ENCODE measurements at regions not wholly inside any gene's neighbourhood (a gene's known extent, or its start where the extent isn't known, plus 50 kb on each side); places are given as distances from the start of the nearest gene placed in this dataset.

DNA sequence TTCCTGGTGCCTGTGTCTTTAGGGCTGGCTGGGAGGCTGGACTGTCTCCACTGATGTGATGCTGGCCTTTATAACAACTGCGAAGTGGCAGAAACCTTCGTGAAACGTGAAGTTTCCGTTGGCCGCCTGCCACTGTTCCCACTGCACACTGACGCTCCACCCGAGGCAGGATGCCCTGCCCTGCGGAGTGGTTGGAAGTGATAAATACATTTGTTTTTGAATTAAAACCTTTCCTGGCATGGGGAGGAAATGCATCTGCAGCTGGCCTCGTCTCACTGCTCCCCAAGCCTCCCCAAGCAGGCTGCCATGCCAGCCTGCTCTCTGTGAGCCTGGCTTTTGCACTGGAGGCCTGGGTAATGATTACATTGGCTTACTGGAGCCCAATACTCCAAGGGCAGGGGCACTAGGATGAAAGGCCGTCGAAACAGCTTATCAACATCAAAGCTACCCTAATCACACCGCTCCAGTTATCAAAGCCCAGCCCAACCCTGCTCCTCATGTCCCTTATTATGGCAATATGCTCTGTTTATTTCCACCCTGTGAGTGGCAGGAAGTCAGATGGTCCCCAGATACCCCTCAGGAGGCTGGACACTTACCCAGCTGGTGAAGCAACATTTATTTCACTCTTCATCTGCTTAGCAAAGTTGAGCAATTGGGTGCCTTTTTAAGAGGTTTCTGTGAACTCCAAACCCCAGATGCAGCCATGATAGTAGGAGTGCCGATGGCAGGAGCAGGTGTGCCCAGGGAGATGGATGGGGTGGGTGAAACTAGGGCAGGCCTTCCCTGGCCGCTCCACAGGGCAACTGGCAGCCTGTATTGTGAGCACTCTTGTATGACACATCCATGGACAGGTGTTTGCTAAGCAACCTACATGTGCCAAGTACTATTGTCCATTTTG, 97.4 kb upstream of the ITGA6 start:
- Mint-ChIP-seq H3K9me3 (no peaks in the 10 kb centered on the region), H3K27me3 (ENCODE audit: low read depth in 3 of 3) (peaks cover 0 to 3% (median 2%) of the 10 kb centered on the region in 3 donors), H3K36me3 (peaks cover 0 to 3% (median 0%) of the 10 kb centered on the region in 3 donors), H3K4me3 (peak overlapping the region in 4 of 5 donors; percentile 22 to 68 (median 45)), H3K27ac (peak overlapping the region in 4 of 6 donors; percentile 15 to 76 (median 47)), H3K4me1 (peaks cover 14 to 29% of the 10 kb centered on the region in 2 donors)
- DNase-seq = peak in 1 of 3 donors; percentile 32

- Mint-ChIP-seq H3K4me3 (no peak overlapping the region), H3K9me3 (no peaks in the 10 kb centered on the region), H3K36me3 (peaks cover 0 to under 1% (median 0%) of the 10 kb centered on the region in 3 donors), H3K27me3 (ENCODE audit: low read depth in 3 of 3) (peaks cover 0 to 3% (median 0%) of the 10 kb centered on the region in 3 donors), H3K27ac (no peak overlapping the region), H3K4me1 (peaks cover 14 to 29% of the 10 kb centered on the region in 2 donors)
- DNase-seq = no peak
Measured at GRCh38 chr2:172332507-172332906, 94.9 kb upstream of the ITGA6 start.

GRCh38 chr2:172333235-172333977, 94.0 kb upstream of the ITGA6 start:
- no peak for DNase-seq
- H3K27me3 Mint-ChIP-seq (ENCODE audit: low read depth in 3 of 3) = peaks cover 0 to 3% (median 0%) of the 10 kb centered on the region in 3 donors
- no peaks in the 10 kb centered on the region for H3K36me3 Mint-ChIP-seq
- peaks cover 14 to 27% of the 10 kb centered on the region in 2 donors for H3K4me1 Mint-ChIP-seq
- H3K9me3 Mint-ChIP-seq = no peaks in the 10 kb centered on the region
- no peak overlapping the region for H3K4me3 Mint-ChIP-seq
- peak overlapping the region in 1 of 6 donors; percentile 34 for H3K27ac Mint-ChIP-seq

DNA sequence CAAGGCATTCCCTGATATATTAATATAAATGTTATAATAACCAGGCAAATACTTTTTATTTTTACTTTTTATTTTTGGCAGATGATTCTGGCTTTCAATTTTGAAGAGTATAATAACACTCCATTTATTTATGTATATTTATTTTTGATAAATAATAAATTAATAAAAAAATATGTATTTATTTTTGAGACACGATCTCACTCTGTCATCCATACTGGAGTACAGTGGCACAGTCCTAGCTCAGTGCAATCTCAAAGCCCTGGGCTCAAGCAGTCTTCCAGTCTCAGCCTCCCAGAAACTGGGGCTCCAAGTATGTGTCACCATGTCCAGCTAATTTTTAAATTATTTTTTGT, 93.4 kb upstream of the ITGA6 start:
- Mint-ChIP-seq H3K36me3 (no peaks in the 10 kb centered on the region), H3K4me1 (peaks cover 12 to 23% of the 10 kb centered on the region in 2 donors), H3K27me3 (ENCODE audit: low read depth in 3 of 3) (peaks cover 0 to 3% (median 0%) of the 10 kb centered on the region in 3 donors), H3K27ac (peak overlapping the region in 1 of 6 donors; percentile 34), H3K4me3 (no peak overlapping the region), H3K9me3 (no peaks in the 10 kb centered on the region)
- DNase-seq = no peak

DNA sequence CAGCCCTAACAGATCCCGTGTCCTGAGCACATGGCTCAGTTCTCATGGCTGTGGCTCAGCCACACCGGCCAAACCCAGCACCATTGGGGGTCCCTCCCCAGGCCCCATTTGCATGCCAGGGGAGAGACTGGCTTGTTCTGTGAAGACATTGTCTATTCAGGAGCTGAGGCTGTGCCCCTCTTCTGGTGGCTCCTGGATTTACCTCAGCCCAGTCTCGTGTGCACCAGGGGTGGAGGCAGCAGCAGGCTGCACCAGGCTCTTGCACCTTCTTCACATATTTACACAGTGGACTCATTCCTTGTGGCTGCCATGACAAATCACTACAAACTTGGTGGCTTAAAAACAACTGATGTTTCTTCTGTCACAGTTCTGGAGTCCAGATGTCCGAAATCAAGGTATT, 92.4 kb upstream of the ITGA6 start:
- Mint-ChIP-seq H3K27me3 (ENCODE audit: low read depth in 3 of 3) (no peaks in the 10 kb centered on the region), H3K27ac (peak overlapping the region in 1 of 6 donors; percentile 2), H3K4me1 (peaks cover 14 to 23% of the 10 kb centered on the region in 2 donors), H3K4me3 (no peak overlapping the region), H3K9me3 (no peaks in the 10 kb centered on the region), H3K36me3 (no peaks in the 10 kb centered on the region)
- DNase-seq = no peak

- H3K36me3 Mint-ChIP-seq = no peaks in the 10 kb centered on the region
- H3K9me3 Mint-ChIP-seq = no peaks in the 10 kb centered on the region
- H3K4me1 Mint-ChIP-seq = peaks cover 15 to 23% of the 10 kb centered on the region in 2 donors
- H3K27me3 Mint-ChIP-seq (ENCODE audit: low read depth in 3 of 3) = no peaks in the 10 kb centered on the region
- H3K4me3 Mint-ChIP-seq = no peak overlapping the region
- H3K27ac Mint-ChIP-seq = no peak overlapping the region
- no peak for DNase-seq
Measured at GRCh38 chr2:172335736-172336135, 91.7 kb upstream of the ITGA6 start.

- Mint-ChIP-seq H3K27ac (peak overlapping the region in 1 of 6 donors; percentile 14), H3K36me3 (no peaks in the 10 kb centered on the region)
Measured at GRCh38 chr2:172336681-172337080, 90.7 kb upstream of the ITGA6 start.

DNA sequence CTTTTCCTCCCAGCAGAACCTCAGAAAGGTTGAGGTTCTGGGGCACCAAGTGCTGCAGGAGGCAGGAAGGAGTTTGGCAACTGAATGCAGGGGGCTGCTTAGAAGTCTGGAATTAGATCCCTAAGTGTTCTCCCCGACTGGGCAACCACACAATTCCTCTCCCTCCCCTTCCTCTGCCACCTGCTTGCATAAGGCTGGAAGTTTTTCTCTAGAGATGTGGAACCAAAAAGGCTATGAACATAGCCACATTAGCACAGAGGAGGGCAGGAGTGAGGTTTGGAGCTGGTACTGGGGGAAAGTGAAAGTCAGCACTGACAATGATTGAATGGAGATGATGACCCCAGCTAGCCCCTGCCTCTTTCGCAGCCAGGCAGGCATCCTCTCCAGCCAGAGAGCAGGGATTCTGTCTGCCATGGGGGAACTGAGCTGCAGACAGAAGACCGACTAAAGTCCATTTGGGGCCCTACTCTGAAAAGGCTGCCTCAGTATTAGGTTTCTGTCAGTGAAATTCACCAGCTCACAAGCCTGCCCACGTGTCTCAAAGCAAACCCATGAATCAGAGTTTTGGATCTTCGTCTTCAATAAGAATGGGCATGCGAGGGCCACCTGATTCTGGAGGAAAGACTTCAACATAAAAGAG, 87.9 kb upstream of the ITGA6 start:
- Mint-ChIP-seq H3K9me3 (peaks cover 0 to 5% (median 0%) of the 10 kb centered on the region in 6 donors), H3K27ac (peak overlapping the region in 3 of 6 donors; percentile 16 to 29 (median 22))
- DNase-seq = peak in 1 of 3 donors; percentile 3

More at GRCh38 chr2:172336681-172337080, 90.7 kb upstream of the ITGA6 start:
- no peak for DNase-seq
- H3K27me3 Mint-ChIP-seq (ENCODE audit: low read depth in 3 of 3) = no peaks in the 10 kb centered on the region
- H3K9me3 Mint-ChIP-seq = no peaks in the 10 kb centered on the region
- H3K4me1 Mint-ChIP-seq = peaks cover 15 to 20% of the 10 kb centered on the region in 2 donors
- no peak overlapping the region for H3K4me3 Mint-ChIP-seq

GRCh38 chr2:172340394-172340793, 87.0 kb upstream of the ITGA6 start:
- H3K27me3 Mint-ChIP-seq (ENCODE audit: low read depth in 3 of 3) = peaks cover 2 to 3% (median 2%) of the 10 kb centered on the region in 3 donors
- H3K4me3 Mint-ChIP-seq = peak overlapping the region; percentile 23 to 76 (median 56)
- peaks cover 0 to 5% (median 0%) of the 10 kb centered on the region in 6 donors for H3K9me3 Mint-ChIP-seq
- H3K4me1 Mint-ChIP-seq = peaks cover 15 to 20% of the 10 kb centered on the region in 2 donors
- peaks cover 0 to 10% (median 0%) of the 10 kb centered on the region in 3 donors for H3K36me3 Mint-ChIP-seq
- H3K27ac Mint-ChIP-seq = peak overlapping the region in 3 of 6 donors; percentile 3 to 29 (median 16)
- no peak for DNase-seq

More for the DNA sequence above, 87.9 kb upstream of the ITGA6 start:
- peaks cover 0 to 2% (median 0%) of the 10 kb centered on the region in 3 donors for H3K27me3 Mint-ChIP-seq (ENCODE audit: low read depth in 3 of 3)
- peak overlapping the region; percentile 23 to 76 (median 56) for H3K4me3 Mint-ChIP-seq
- peaks cover 0 to 10% (median 0%) of the 10 kb centered on the region in 3 donors for H3K36me3 Mint-ChIP-seq
- peaks cover 15 to 20% of the 10 kb centered on the region in 2 donors for H3K4me1 Mint-ChIP-seq

- peaks cover 0 to 5% (median 0%) of the 10 kb centered on the region in 6 donors for H3K9me3 Mint-ChIP-seq
Measured at GRCh38 chr2:172342078-172342477, 85.3 kb upstream of the ITGA6 start.

DNA sequence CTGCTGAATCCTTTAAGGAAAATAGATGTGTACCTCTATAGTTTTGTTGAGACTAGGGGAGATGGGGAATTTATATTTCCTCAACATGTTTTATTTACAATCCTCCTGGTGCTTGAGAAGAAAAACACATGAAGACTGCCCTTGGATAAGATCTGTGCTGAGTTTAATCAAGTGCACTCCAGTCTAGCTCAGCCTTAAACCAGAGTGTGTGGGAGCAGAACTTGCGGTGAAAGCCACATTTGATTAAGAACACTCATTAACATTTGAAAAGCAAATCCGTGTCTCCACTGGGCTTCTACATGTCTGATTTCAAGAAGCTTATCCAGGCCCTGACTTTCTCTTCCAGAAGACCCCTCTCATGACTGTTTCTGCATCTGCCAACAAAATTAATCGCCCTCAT, 84.8 kb upstream of the ITGA6 start:
- no peak overlapping the region for H3K27ac Mint-ChIP-seq
- peaks cover 0 to 5% (median 1%) of the 10 kb centered on the region in 6 donors for H3K9me3 Mint-ChIP-seq
- H3K36me3 Mint-ChIP-seq = peaks cover 0 to 10% (median 0%) of the 10 kb centered on the region in 3 donors
- no peak for DNase-seq
- peaks cover 15 to 20% of the 10 kb centered on the region in 2 donors for H3K4me1 Mint-ChIP-seq
- peaks cover 2 to 3% (median 3%) of the 10 kb centered on the region in 3 donors for H3K27me3 Mint-ChIP-seq (ENCODE audit: low read depth in 3 of 3)
- no peak overlapping the region for H3K4me3 Mint-ChIP-seq

More at GRCh38 chr2:172342078-172342477, 85.3 kb upstream of the ITGA6 start:
- Mint-ChIP-seq H3K4me1 (peaks cover 15 to 20% of the 10 kb centered on the region in 2 donors), H3K36me3 (peaks cover 0 to 10% (median 0%) of the 10 kb centered on the region in 3 donors), H3K4me3 (no peak overlapping the region), H3K27ac (no peak overlapping the region), H3K27me3 (ENCODE audit: low read depth in 3 of 3) (peaks cover 2 to 3% (median 3%) of the 10 kb centered on the region in 3 donors)
- no peak for DNase-seq

DNA sequence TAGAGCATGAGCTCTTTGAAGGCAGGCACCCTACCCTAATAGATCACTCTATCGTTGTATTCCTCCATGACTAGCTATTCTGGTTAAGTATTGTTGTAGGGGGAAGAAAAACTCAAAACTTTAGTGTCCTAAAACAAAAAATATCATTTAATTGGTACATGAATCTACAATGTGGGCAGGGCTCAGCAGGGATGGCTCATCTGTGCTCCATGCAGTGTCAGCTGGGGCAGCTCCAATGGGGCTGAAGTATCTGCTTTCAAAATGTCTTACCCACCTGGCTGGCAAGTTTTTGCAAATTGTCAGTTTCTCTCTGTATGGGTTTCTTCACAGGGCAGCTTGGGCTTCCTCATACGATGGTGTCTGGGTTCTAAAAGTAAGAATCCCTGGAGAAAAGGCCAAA, 83.2 kb upstream of the ITGA6 start:
- no peak for DNase-seq
- H3K4me3 Mint-ChIP-seq = no peak overlapping the region
- no peak overlapping the region for H3K27ac Mint-ChIP-seq
- H3K27me3 Mint-ChIP-seq (ENCODE audit: low read depth in 3 of 3) = peaks cover 2 to 5% (median 3%) of the 10 kb centered on the region in 3 donors
- peaks cover 14 to 16% of the 10 kb centered on the region in 2 donors for H3K4me1 Mint-ChIP-seq
- peaks cover 0 to 5% (median 3%) of the 10 kb centered on the region in 6 donors for H3K9me3 Mint-ChIP-seq
- peaks cover 0 to 10% (median 0%) of the 10 kb centered on the region in 3 donors for H3K36me3 Mint-ChIP-seq

DNA sequence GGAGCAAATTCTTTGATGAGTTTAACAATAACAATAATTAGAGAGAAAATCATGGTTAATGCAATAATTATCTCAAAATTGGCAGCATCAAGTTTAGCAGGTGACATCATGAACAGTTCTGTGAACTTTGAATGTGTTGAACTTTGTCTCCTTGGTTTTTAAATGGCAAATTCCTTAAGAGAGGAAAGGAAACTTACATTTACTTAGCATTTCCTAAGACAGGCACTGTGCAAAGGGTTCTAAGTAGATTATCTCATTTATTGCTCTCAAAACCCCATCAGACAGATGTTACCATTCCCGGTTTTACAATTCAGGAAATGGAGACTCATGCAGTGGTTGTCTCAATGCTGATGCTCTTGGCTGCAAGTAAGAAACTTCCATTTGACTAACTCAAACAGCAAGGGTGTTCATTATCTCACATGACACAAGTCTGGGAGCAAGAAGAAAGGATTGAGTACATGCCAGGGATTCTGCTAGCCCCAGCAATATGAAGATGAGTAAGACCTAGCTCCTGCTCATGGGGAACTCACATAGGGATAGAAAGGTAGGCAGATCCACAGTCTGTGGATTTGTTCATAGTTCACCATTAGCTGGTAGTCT, 81.3 kb upstream of the ITGA6 start:
- Mint-ChIP-seq H3K4me1 (no peaks in the 10 kb centered on the region), H3K27me3 (ENCODE audit: low read depth in 3 of 3) (peaks cover 2 to 5% (median 3%) of the 10 kb centered on the region in 3 donors), H3K27ac (no peak overlapping the region), H3K4me3 (no peak overlapping the region), H3K36me3 (peaks cover 0 to 10% (median 0%) of the 10 kb centered on the region in 3 donors), H3K9me3 (peaks cover 0 to 5% (median 3%) of the 10 kb centered on the region in 6 donors)
- no peak for DNase-seq
